ENCODE measurements at regions not wholly inside any gene's neighbourhood (a gene's known extent, or its start where the extent isn't known, plus 50 kb on each side); places are given as distances from the start of the nearest gene placed in this dataset.

DNA sequence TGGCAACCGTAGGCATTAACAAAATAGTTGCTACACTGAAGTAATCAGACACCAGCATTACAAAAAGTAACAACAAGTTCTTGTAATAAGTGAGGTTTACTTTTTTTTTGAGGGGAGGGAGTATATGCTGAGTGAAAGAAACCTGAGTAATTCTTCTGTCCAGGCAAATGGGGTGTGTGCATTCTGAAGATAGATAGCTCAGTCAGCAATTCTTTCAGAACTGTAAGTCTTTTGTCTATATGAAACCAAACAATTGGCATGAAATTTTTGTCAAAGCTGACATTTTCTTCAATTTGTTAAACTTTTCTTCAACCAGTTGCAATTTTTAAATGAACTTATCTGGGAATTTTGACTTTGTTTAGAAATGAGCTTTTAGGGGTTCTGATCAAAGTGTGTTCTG is 208.1 kb upstream of the THSD7B start:
- no peak for DNase-seq

DNA sequence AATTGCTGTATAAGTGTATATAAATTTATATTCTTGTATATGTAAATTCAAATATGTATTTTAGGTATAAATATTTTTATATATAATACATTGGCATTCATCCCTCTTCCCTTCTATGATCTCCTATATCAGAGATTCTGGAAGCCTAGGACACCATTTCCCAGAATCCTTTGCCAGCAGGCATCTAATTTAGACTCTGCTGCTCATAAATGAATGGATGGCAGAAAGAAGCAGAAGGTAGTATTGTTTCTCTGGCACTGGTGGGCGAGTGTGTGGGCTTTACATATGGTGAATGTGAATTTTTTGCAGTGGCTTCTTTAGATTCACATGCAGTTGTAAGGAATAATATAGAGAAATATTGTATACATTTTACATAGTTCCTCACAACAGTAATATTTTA is 215.2 kb upstream of the THSD7B start:
- no peak for DNase-seq

DNA sequence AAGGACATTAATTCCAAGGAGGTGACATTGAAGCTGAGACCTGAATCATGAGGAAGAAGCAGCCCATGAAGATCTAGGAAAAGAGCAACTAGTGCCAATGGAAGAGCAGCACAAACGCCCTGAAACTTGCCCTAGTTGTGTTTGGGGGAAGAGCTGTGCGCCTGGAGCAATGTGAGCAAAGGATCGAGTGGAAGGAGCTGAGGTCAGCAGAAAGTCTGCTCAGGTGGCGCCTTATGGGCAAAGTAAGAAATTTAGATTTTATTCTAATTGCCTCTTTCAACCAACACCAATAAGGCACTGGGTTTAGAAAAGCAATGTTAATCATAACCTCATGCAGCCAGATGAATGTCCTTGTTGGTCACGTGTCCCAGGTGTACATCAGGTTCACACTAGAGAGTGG is 226.0 kb upstream of the THSD7B start:
- DNase-seq: no peak

GRCh38 chr2:136538489-136538888 is 226.9 kb upstream of the THSD7B start:
- DNase-seq: no peak

DNA sequence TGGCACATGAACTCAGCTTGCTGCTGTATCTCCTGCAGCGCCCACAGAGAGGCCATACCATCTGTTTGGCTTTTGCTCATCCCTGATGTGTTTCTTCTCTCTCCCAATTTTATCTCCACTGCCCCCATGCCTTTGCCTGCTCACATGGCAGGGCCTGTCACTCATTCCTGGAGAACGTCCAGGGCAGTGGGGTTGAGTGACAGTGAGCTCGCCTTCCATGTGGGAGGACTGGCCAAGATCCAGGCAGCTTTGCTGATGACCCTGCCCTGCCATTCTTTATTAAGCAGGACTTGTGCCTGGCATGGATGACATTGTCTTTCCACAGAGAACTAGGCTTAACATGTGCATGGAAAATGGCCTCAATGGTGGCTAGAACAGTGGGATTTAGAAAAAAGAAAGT is 230.5 kb upstream of the THSD7B start:
- DNase-seq: no peak

DNA sequence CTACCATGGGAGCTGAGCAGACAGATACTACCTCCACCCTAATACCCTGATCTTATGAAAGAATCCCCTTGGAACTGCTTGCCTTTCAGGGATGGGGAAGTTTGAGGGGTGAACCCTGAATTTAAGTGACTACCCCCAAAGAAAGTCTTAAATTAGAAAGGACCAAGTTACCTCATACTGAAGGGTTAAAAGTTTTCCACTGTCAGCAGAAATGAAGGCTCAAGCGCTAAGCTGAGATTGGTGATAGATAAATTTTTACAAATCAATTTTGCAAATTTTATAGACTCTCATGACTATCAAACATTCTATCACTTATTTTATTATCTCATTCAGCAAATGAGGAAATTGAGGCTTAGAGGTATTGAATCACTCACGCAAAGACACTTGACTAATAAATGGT is 233.2 kb upstream of the THSD7B start:
- DNase-seq: no peak

DNA sequence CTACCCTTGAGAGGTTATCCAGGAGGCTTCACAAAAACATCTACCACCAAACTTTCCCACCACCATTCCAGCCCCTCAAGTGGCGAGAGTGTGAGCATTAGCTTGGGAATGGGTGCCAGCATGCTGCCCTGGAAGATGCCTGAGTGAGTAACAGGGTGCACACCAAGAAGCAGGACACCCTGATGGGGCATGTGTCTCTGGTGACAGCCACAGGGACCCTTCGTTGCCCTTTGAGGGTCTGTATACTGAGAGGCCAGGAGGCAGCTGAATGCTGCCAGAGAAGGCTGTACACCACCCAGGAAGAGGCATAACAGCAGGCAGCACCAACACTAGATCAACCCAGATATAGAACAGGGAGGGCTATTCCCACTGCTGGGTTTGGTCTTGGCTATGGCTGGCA is 233.6 kb upstream of the THSD7B start:
- no peak for DNase-seq

DNA sequence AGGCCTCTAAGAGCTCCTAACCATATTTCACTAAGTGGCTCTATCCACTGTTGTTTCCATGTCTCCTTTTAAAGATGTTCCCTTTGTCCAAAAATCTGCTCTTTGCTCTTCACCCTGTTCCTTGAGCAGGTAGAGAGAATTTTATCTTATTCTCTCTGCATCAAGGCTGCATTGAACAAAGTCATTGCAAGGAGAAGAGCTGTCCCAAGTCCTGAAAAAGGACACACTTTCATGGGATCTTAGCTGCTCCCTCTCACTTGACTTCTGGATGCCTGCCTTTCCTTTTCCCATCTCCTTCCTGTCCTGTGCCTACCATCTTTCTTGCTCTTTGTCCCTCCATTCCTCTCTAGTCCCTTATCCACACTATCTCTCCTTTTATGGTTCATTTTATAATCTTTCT is 235.2 kb upstream of the THSD7B start:
- no peak for DNase-seq

DNA sequence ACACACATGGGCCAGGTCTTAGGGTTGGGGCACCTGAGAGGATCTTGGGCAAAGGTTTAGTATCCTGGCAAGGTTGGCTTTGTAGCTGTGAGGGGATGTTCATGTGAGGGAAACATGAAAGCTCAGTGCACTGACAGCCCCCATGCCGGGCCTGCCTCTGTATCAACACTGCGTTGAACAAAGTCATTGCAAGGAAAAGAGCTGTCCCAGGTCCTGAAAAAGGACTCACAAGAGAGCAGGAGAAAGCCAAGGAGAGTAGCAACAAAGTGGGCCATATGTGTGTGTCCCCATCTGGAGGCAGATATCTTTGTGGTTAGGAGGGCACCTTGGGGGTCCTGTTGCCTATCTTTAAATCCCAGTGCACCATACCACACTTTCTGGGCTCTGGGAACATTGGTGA is 237.8 kb upstream of the THSD7B start:
- DNase-seq: peak; percentile 12

- no peak for DNase-seq
These were observed 242.6 kb upstream of the THSD7B start for GRCh38 chr2:136522724-136523123.

- no peak for DNase-seq
These were observed 247.6 kb upstream of the THSD7B start for GRCh38 chr2:136517716-136518115.

DNA sequence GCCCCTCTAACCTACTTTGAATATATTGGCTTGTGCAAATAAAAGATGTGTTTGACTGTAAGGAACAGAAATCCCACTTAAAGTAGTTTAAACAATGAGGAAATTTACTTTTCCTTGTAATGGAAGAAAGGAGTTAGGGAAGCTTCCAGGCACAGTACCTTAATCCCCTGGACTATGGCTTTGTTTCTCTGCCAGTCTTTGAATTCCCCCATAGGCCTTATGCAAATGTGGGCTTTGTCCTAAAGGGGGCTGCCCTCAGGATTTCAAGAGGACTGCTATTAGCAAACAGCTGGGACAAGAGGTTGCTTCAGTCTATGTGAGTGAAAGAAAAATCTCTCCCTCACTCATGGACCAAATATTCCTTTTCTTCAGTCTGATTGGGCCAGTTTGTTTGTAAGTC is 255.1 kb upstream of the THSD7B start:
- no peak for DNase-seq

DNA sequence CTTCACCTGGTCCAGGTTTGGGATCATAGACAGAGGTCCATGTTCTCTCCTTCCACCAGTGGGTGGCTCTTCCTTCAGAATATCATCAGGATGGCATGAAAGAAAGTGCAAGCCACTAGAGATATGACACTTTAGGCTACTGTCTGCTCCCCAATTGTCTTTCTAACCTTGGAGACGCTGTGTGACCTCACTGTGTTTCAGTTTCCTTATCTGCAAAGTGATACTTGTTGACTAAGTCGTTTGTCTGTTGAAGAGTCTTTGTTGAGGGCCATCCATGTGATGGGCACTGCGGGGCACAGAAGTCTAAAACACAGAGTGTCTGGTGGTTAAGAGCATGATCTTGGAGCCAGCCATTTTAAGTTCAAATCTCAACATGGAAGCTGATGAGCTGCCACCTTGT is 259.9 kb upstream of the THSD7B start:
- DNase-seq: no peak

DNA sequence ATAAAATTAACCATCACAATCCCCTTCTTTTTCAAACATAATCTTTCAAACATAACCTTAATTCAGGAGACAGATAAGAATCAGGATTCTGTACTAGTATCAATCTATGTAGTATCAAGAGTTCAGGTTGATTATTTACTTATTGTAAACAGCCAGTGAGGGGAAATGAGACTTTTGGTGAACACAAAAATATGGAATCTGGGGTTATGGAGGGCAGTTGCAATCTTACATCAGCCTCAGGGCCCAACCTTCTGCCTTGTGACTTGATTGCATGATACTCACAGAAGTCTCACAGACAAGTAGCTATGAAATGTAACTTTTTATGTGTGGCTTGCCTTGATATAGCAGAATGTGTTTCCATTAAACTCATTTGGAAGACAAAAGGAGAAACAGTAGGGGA is 262.7 kb upstream of the THSD7B start:
- DNase-seq: no peak

DNA sequence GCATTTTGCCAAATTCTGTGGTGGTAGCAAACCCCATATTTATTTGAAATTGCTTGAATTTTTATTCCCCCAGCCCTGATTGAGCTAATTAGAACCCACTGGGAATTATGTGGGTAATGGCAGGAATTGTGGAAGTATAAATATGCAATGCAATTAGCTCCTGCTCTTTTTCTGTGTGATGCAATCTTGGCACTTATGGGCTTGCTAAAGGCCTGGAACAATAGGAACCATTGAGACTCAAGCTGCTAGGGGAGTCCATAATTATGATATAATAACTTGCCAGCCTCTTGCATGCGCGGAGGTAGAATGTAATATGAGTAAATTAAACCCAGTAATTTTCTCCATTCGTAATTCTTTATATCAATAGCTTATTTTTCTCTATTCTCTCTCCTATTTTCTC is 267.6 kb upstream of the THSD7B start:
- no peak for DNase-seq

- DNase-seq: no peak
These were observed 268.4 kb upstream of the THSD7B start for GRCh38 chr2:136496966-136497365.

GRCh38 chr2:136495636-136496035 is 269.7 kb upstream of the THSD7B start:
- no peak for DNase-seq

GRCh38 chr2:136492901-136493300 is 272.4 kb upstream of the THSD7B start:
- DNase-seq: no peak

- DNase-seq: no peak
These were observed 275.2 kb upstream of the THSD7B start for GRCh38 chr2:136490100-136490499.

GRCh38 chr2:136487421-136487820 is 277.9 kb upstream of the THSD7B start:
- DNase-seq: no peak

GRCh38 chr2:136486115-136486514 is 279.2 kb upstream of the THSD7B start:
- no peak for DNase-seq

DNA sequence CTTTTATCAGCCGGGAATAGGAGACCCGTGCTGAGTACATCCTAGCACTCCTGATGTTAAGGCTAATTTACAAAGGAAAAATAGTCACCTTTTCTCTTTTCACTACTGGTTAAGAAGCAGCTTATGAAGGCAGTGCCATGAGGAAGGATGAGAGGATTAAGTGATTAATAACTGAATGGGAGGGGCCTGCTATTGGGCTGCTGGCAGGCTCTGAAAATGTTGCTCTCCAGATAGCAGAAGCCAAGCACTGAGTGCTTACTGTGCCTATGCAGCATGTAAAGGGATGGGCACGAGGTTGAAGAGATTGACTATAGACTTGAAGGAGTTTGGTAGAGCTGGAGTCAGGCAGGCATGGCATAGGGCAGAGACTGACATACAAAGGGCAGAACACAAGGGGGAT is 282.4 kb upstream of the THSD7B start:
- no peak for DNase-seq

DNA sequence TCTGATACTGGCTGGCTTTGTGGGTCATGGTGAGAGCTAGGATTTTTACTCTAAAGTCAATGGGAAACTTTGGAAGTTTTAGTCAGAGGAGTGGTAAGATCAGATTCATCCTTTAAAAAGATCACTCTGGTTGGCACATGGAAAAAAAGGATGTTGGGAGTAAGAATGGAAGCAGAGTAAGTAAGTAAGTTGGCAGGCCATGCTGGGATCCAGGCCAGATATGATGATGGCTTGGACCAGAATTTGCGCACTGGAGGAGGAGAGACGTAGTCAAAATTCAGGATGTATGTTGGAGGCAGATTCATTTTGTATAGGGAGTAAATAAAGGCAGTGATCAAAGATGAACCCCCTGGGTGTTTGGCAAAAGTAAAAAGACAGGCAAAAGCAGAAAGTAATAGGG is 283.3 kb upstream of the THSD7B start:
- no peak for DNase-seq

- no peak for DNase-seq
These were observed 285.6 kb upstream of the THSD7B start for GRCh38 chr2:136479696-136480095.

DNA sequence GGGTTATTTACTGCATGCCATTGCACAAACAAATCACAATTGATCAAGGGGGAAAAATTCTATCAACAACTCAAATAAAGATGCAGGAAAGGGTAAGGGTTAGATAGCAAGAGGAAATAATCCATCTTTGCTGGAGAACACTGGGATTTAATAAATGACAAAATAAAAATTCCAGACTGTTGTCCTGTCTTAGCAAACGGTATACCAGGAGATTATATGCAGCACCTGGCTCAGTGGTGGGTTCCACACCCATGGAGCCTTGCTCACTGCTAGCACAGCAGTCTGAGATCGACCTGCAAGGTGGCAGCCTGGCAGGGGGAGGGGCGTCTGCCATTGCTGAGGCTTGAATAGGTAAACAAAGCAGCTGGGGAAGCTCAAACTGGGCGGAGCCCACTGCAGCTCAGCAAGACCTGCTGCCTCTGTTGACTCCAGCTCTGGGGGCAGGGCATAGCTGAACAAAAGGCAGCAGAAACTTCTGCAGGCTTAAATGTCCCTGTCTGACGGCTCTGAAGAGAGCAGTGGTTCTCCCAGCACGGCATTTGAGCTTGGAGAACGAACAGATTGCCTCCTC is 296.5 kb upstream of the THSD7B start:
- no peak for DNase-seq

- DNase-seq: no peak
These were observed 312.8 kb upstream of the THSD7B start for GRCh38 chr2:136452528-136452927.
